Keratinocyte (primary cell): ENCODE measurements at regions not wholly inside any gene's neighbourhood (a gene's known extent, or its start where the extent isn't known, plus 50 kb on each side); places are given as distances from the start of the nearest gene placed in this dataset.
"Not testable (repeated sequence)": the region's sequence is repeated elsewhere in the genome, so short reads cannot be mapped to it uniquely, and the experiment has no call there.

Source experiments
- DNase-seq: peaks from one replicate; pipeline ENCODE4 v3.0.0-alpha.2; 2011; ENCODE audit warnings: low read depth, missing footprints, low spot score
- FAIRE-seq: peaks from 2 replicates; lab custom pipeline; 2011; peaks lifted over from hg19 to GRCh38; lab: Jason Lieb, UNC
- H2AFZ ChIP-seq: 2 replicates; pipeline ENCODE4 v1.6.0; 2012; ENCODE audit warnings: low read length, control low read depth, inconsistent platforms; ENCODE audit not compliant: control insufficient read depth
- H3K27ac ChIP-seq: 2 replicates; pipeline ENCODE4 v1.5.1; 2011; ENCODE audit warnings: low read length; ENCODE audit not compliant: control insufficient read depth, insufficient read depth
- H3K27me3 ChIP-seq: 3 replicates; pipeline ENCODE4 v1.6.0; 2011; ENCODE audit warnings: low read length; ENCODE audit not compliant: control insufficient read depth, insufficient read depth; ENCODE audit errors: extremely low read depth
- H3K36me3 ChIP-seq, 2 experiments: 2 replicates in 1 of 2; 3 replicates in 1 of 2; pipeline ENCODE4 v1.5.1; 2011; ENCODE audit warnings: low read length in 2 of 2, mild to moderate bottlenecking in 1 of 2; ENCODE audit not compliant: control insufficient read depth in 2 of 2, insufficient read depth in 2 of 2; ENCODE audit errors: extremely low read depth in 1 of 2
- H3K4me1 ChIP-seq: 3 replicates; pipeline ENCODE4 v1.5.1; 2011; ENCODE audit warnings: low read length; ENCODE audit not compliant: control insufficient read depth, insufficient read depth; ENCODE audit errors: extremely low read depth
- H3K4me2 ChIP-seq: 3 replicates; pipeline ENCODE4 v1.6.0; 2011; ENCODE audit warnings: low read depth, low read length; ENCODE audit not compliant: control insufficient read depth, insufficient read depth; ENCODE audit errors: extremely low read depth
- H3K4me3 ChIP-seq, 3 experiments: fragments of 200-600 bp in 1 of 3; sonication (generic) in 1 of 3; 2 replicates in 2 of 3; 3 replicates in 1 of 3; pipeline ENCODE4 v1.5.1; 2011 to 2016; ENCODE audit warnings: low read length in 3 of 3, mild to moderate bottlenecking in 3 of 3, control low read depth in 2 of 3, inconsistent platforms in 1 of 3, low read depth in 1 of 3, mixed read lengths in 1 of 3, mixed run types in 1 of 3, moderate library complexity in 1 of 3; ENCODE audit not compliant: control insufficient read depth in 2 of 3, insufficient read depth in 2 of 3; ENCODE audit errors: extremely low read depth in 1 of 3
- H3K79me2 ChIP-seq: 2 replicates; pipeline ENCODE4 v1.6.0; 2012; ENCODE audit warnings: low read length; ENCODE audit not compliant: control insufficient read depth, insufficient read depth
- H3K9ac ChIP-seq: 3 replicates; pipeline ENCODE4 v1.6.0; 2011; ENCODE audit warnings: low read length; ENCODE audit not compliant: control insufficient read depth, insufficient read depth; ENCODE audit errors: extremely low read depth
- H3K9me1 ChIP-seq: 3 replicates; pipeline ENCODE4 v1.6.0; 2011; ENCODE audit warnings: low read length; ENCODE audit not compliant: control insufficient read depth, insufficient read depth; ENCODE audit errors: extremely low read depth
- H3K9me3 ChIP-seq: 2 replicates; pipeline ENCODE4 v1.5.1; 2012; ENCODE audit warnings: low read depth, low read length; ENCODE audit not compliant: control insufficient read depth
- H4K20me1 ChIP-seq: 3 replicates; pipeline ENCODE4 v1.6.0; 2011; ENCODE audit warnings: low read length; ENCODE audit not compliant: control insufficient read depth, insufficient read depth; ENCODE audit errors: extremely low read depth
- CTCF ChIP-seq, 3 experiments: IDR thresholded peaks in 1 of 3; conservative IDR thresholded peaks in 1 of 3; optimal IDR thresholded peaks in 1 of 3; 2 replicates in 2 of 3; 3 replicates in 1 of 3; pipeline versions ENCODE3 to v1.5.1; 2011; ENCODE audit warnings: low read length in 3 of 3, mild to moderate bottlenecking in 3 of 3, moderate library complexity in 2 of 3, control low read depth in 1 of 3, inconsistent platforms in 1 of 3; ENCODE audit not compliant: insufficient read depth in 2 of 3; ENCODE audit errors: extremely low read depth in 1 of 3
- EZH2 ChIP-seq: IDR thresholded peaks from one replicate; pipeline ENCODE4 v1.6.1; 2012; ENCODE audit warnings: inconsistent platforms, mild to moderate bottlenecking, low read length, moderate library complexity
- dilution Hi-C: fragments of 300-500 bp; cut with MboI; formaldehyde crosslinking; loops from one replicate; pipeline ENCODE4 v1.7.0; 2020; ENCODE audit warnings: low sequenced_read_pairs; ENCODE audit not compliant: extremely low pct_ligation_motif_present

GRCh38 chr4:1580692-1581012 lies 103.5 kb downstream of the FAM53A start:
- not testable (repeated sequence) for H3K27ac ChIP-seq, FAIRE-seq

DNA sequence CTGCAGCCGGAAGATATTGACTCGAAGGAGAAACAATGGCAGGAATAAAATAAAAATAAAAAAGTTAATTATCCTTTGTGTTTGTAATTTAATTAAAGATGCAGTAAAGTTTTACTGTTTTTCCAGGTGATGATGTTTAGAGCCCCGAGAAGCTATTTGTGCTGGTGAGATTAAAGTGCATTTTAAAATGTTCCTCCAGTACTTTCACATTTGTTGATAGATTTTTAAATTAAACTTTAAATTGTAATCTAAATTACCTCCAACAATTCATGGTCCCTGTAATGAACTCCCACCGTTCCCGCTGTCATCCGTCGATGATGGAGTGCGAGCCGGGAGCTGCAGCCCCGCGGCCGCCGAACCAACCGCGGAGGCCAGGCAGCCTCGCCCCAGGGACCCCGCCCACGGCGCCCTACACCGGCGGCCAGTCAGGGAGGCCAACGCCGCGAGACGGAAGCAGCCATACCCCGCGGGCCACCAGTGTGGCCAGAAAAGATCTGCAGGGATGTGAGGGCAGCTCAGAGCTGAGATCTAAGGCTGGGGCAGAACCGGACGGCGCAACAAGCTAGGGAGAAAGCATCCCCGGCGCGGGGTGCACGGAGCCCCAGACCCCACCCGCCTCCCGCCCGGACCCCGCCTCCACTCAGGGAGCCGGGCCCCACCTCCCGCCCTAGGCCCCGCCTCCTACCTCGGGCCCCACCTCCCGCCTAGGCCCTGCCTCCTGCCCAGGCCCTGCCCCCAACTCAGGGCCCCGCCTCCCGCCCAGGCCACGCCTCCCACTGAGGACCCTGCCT lies 104.0 kb downstream of the FAM53A start:
- FAIRE-seq (no peak), DNase-seq (peak; percentile 46)
- dilution Hi-C loops, result no loop called here
- Histone ChIP-seq H3K79me2 (no peaks in the 10 kb centered on the region), H2AFZ (peak overlapping the region; percentile 79), H3K27me3 (peaks cover 16% of the 10 kb centered on the region), H3K36me3 (no peaks in the 10 kb centered on the region), H3K9ac (peak overlapping the region; percentile 60), H3K27ac (peak overlapping the region; percentile 40), H3K4me2 (peak overlapping the region; percentile 83), H4K20me1 (no peaks in the 10 kb centered on the region), H3K9me3 (no peaks in the 10 kb centered on the region), H3K4me1 (no peaks in the 10 kb centered on the region), H3K9me1 (no peaks in the 10 kb centered on the region), H3K4me3 (peak overlapping the region; percentile 61 to 74 (median 68))
- TF ChIP-seq CTCF (optimal IDR thresholded peaks at IDR 0.05 in 1 of 3, IDR thresholded peaks at IDR 0.05 in 1 of 3, conservative IDR thresholded peaks at IDR 0.05 in 1 of 3; ENCODE audit: extremely low read depth in 1 of 3, insufficient read depth in 2 of 3, low read length in 3 of 3) (no peak), EZH2 (no peak)

More at GRCh38 chr4:1580692-1581012, 103.5 kb downstream of the FAM53A start:
- H4K20me1 ChIP-seq, H3K79me2 ChIP-seq, H3K9me3 ChIP-seq, dilution Hi-C loops, H3K4me1 ChIP-seq, H3K4me3 ChIP-seq, H2AFZ ChIP-seq, H3K9me1 ChIP-seq, H3K9ac ChIP-seq, H3K36me3 ChIP-seq, DNase-seq, H3K4me2 ChIP-seq: not testable (repeated sequence)
- H3K27me3 ChIP-seq, result peaks cover 16% of the 10 kb centered on the region
